HEK293 (cell line): ENCODE measurements at regions not wholly inside any gene's neighbourhood (a gene's known extent, or its start where the extent isn't known, plus 50 kb on each side); places are given as distances from the start of the nearest gene placed in this dataset.

Experiments
- CTCF ChIA-PET: fragments of 350-600 bp; formaldehyde crosslinking; extraction: SDS; loops from one replicate; lab custom pipeline; 2021; ENCODE audit warnings: antibody characterized with exemption; lab: Yijun Ruan, JAX
- POLR2A ChIA-PET: fragments of 300-600 bp; formaldehyde crosslinking; extraction: SDS; loops from one replicate; lab custom pipeline; 2020; ENCODE audit warnings: antibody characterized with exemption, inconsistent platforms; lab: Yijun Ruan, JAX
- H3K27ac ChIP-seq: fragments of 200-500 bp; sonication (Bioruptor generic); 2 replicates; pipeline ENCODE4 v1.5.1; 2014; ENCODE audit warnings: low read depth, low read length, control low read depth, inconsistent platforms; ENCODE audit errors: extremely low read depth
- H3K36me3 ChIP-seq, 2 experiments: fragments of 200-500 bp in 1 of 2; sonication (Bioruptor generic) in 1 of 2; 1 replicate in 1 of 2; 2 replicates in 1 of 2; pipeline ENCODE4 v1.5.1; 2014 to 2017; ENCODE audit warnings: inconsistent platforms in 2 of 2, low read length in 2 of 2; ENCODE audit not compliant: control insufficient read depth in 2 of 2, insufficient read depth in 1 of 2
- H3K4me1 ChIP-seq: fragments of 200-500 bp; sonication (Bioruptor generic); 2 replicates; pipeline ENCODE4 v1.5.1; 2014; ENCODE audit warnings: mild to moderate bottlenecking, low read length, inconsistent platforms; ENCODE audit not compliant: control insufficient read depth, insufficient read depth
- H3K4me3 ChIP-seq: 2 replicates; pipeline ENCODE4 v1.5.1; 2011; ENCODE audit warnings: low read depth, mild to moderate bottlenecking, control low read depth, low read length, moderate library complexity
- H3K9me3 ChIP-seq: fragments of 200-500 bp; sonication (Bioruptor generic); 2 replicates; pipeline ENCODE4 v1.5.1; 2014; ENCODE audit warnings: low read depth, low read length, inconsistent platforms; ENCODE audit not compliant: control insufficient read depth, insufficient read depth
- GLI2 ChIP-seq: fragments of 450-650 bp; formaldehyde crosslinking; IDR thresholded peaks from 2 replicates; pipeline ENCODE4; 2017; ENCODE audit warnings: missing biosample characterization, missing genetic modification characterization, low read depth, borderline replicate concordance
- SP3 ChIP-seq: fragments of 450-650 bp; formaldehyde crosslinking; IDR thresholded peaks from 2 replicates; pipeline ENCODE4 v1.5.1; 2016; ENCODE audit warnings: missing biosample characterization, missing genetic modification characterization
- YY1 ChIP-seq: fragments of 450-650 bp; formaldehyde crosslinking; IDR thresholded peaks from 2 replicates; pipeline ENCODE4 v1.5.1; 2018; ENCODE audit warnings: missing biosample characterization, missing genetic modification characterization
- ZBTB11 ChIP-seq: fragments of 450-650 bp; formaldehyde crosslinking; conservative IDR thresholded peaks from 2 replicates; pipeline ENCODE4 v1.5.1; 2016; ENCODE audit warnings: low read depth, missing biosample characterization, missing genetic modification characterization
- ZFP37 ChIP-seq: fragments of 450-650 bp; formaldehyde crosslinking; IDR thresholded peaks from 2 replicates; pipeline ENCODE4 v1.5.1; 2016; ENCODE audit warnings: missing biosample characterization, missing genetic modification characterization
- ZNF248 ChIP-seq: fragments of 450-650 bp; formaldehyde crosslinking; IDR thresholded peaks from 2 replicates; pipeline ENCODE4 v1.5.1; 2017; ENCODE audit warnings: missing biosample characterization, missing genetic modification characterization
- ZNF266 ChIP-seq: fragments of 450-650 bp; formaldehyde crosslinking; IDR thresholded peaks from 2 replicates; pipeline ENCODE4 v1.5.1; 2016; ENCODE audit warnings: missing biosample characterization, missing genetic modification characterization, low read depth
- ZNF311 ChIP-seq: fragments of 450-650 bp; formaldehyde crosslinking; IDR thresholded peaks from 2 replicates; pipeline ENCODE4 v1.5.1; 2017; ENCODE audit warnings: missing biosample characterization, missing genetic modification characterization, borderline replicate concordance
- ZNF341 ChIP-seq: fragments of 450-650 bp; formaldehyde crosslinking; IDR thresholded peaks from 2 replicates; pipeline ENCODE4; 2016; ENCODE audit warnings: low read depth, missing biosample characterization, missing genetic modification characterization
- ZNF426 ChIP-seq: fragments of 450-650 bp; formaldehyde crosslinking; IDR thresholded peaks from 2 replicates; pipeline ENCODE4 v1.5.1; 2017; ENCODE audit warnings: missing biosample characterization, missing genetic modification characterization, mild to moderate bottlenecking, inconsistent platforms, moderate library complexity
- ZNF530 ChIP-seq: fragments of 450-650 bp; formaldehyde crosslinking; IDR thresholded peaks from 2 replicates; pipeline ENCODE4 v1.5.1; 2016; ENCODE audit warnings: low read depth, missing biosample characterization, missing genetic modification characterization
- ZNF548 ChIP-seq: fragments of 450-650 bp; formaldehyde crosslinking; IDR thresholded peaks from 2 replicates; pipeline ENCODE4 v1.5.1; 2016; ENCODE audit warnings: missing biosample characterization, missing genetic modification characterization
- ZNF549 ChIP-seq: fragments of 450-650 bp; IDR thresholded peaks from 2 replicates; pipeline ENCODE4 v1.5.1; 2018; ENCODE audit warnings: missing biosample characterization, missing genetic modification characterization, mild to moderate bottlenecking, inconsistent platforms, moderate library complexity
- ZNF624 ChIP-seq: fragments of 450-650 bp; formaldehyde crosslinking; IDR thresholded peaks from 2 replicates; pipeline ENCODE4 v1.5.1; 2017; ENCODE audit warnings: missing biosample characterization, missing genetic modification characterization
- ZNF626 ChIP-seq: fragments of 450-650 bp; sonication (Bioruptor Pico); formaldehyde crosslinking; IDR thresholded peaks from 2 replicates; pipeline ENCODE4 v1.5.1; 2018; ENCODE audit warnings: missing biosample characterization, missing genetic modification characterization, inconsistent platforms
- ZNF677 ChIP-seq: fragments of 450-650 bp; IDR thresholded peaks from 2 replicates; pipeline ENCODE4 v1.5.0; 2018; ENCODE audit warnings: missing biosample characterization, mild to moderate bottlenecking, missing genetic modification characterization, moderate library complexity
- ZNF768 ChIP-seq: fragments of 450-650 bp; formaldehyde crosslinking; IDR thresholded peaks from 2 replicates; pipeline ENCODE4 v1.5.1; 2018; ENCODE audit warnings: missing biosample characterization, mild to moderate bottlenecking, missing genetic modification characterization
- ZXDB ChIP-seq: fragments of 450-650 bp; formaldehyde crosslinking; IDR thresholded peaks from 2 replicates; pipeline ENCODE4 v1.5.1; 2016; ENCODE audit warnings: missing biosample characterization, missing genetic modification characterization
- TF ChIP-seq, protein P1 (sequence below): fragments of 450-650 bp; formaldehyde crosslinking; IDR thresholded peaks from 2 replicates; pipeline ENCODE4 v1.5.0; 2017; ENCODE audit warnings: missing biosample characterization, missing genetic modification characterization, borderline replicate concordance
- TF ChIP-seq, protein P2 (sequence below): fragments of 450-650 bp; formaldehyde crosslinking; IDR thresholded peaks from 2 replicates; pipeline ENCODE4 v1.5.1; 2017; ENCODE audit warnings: missing biosample characterization, missing genetic modification characterization
- TF ChIP-seq, protein P3 (sequence below): fragments of 450-650 bp; formaldehyde crosslinking; IDR thresholded peaks from 2 replicates; pipeline ENCODE4 v1.5.1; 2017; ENCODE audit warnings: missing biosample characterization, missing genetic modification characterization
- TF ChIP-seq, protein P4 (sequence below): fragments of 450-650 bp; formaldehyde crosslinking; IDR thresholded peaks from 2 replicates; pipeline ENCODE4 v1.5.1; 2016; ENCODE audit warnings: missing biosample characterization, missing genetic modification characterization, borderline replicate concordance

DNA sequence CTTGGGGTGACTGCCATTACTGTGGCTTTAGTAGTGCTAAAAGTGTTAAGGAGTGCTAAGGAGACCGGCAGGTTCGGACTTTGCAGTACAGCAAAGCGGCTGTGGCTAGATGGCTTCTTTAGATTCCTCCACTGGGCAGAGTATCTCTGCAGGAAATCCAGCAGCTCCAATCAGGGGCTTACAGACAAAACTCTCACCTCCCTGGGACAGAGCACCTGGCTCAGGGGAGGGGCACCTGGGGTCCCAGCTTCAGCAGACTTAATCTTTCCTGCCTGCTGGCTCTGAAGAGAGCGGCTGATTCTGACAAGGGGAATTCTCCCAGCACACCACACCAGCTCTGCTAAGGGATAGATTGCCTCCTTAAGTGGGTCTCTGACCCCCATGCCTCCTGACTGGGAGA is 668.8 kb upstream of the TENM4 start:
- Histone ChIP-seq H3K27ac (no peak overlapping the region), H3K4me1 (no peaks in the 10 kb centered on the region), H3K9me3 (no peaks in the 10 kb centered on the region), H3K36me3 (no peaks in the 10 kb centered on the region), H3K4me3 (no peak overlapping the region)
- ChIA-PET CTCF (no interaction called here), POLR2A (no interaction called here)
- TF ChIP-seq ZNF426 (tag by site-specific recombination) (no peak), SP3 (no peak), ZNF626 (tag by site-specific recombination) (no peak)

GRCh38 chr11:80109031-80109430 is 668.2 kb upstream of the TENM4 start:
- ChIA-PET CTCF (no interaction called here), POLR2A (no interaction called here)
- no peaks in the 10 kb centered on the region for H3K9me3 ChIP-seq
- H3K36me3 ChIP-seq = no peaks in the 10 kb centered on the region
- no peak overlapping the region for H3K4me3 ChIP-seq
- H3K27ac ChIP-seq = no peak overlapping the region
- no peaks in the 10 kb centered on the region for H3K4me1 ChIP-seq
- TF ChIP-seq, protein P1, sequence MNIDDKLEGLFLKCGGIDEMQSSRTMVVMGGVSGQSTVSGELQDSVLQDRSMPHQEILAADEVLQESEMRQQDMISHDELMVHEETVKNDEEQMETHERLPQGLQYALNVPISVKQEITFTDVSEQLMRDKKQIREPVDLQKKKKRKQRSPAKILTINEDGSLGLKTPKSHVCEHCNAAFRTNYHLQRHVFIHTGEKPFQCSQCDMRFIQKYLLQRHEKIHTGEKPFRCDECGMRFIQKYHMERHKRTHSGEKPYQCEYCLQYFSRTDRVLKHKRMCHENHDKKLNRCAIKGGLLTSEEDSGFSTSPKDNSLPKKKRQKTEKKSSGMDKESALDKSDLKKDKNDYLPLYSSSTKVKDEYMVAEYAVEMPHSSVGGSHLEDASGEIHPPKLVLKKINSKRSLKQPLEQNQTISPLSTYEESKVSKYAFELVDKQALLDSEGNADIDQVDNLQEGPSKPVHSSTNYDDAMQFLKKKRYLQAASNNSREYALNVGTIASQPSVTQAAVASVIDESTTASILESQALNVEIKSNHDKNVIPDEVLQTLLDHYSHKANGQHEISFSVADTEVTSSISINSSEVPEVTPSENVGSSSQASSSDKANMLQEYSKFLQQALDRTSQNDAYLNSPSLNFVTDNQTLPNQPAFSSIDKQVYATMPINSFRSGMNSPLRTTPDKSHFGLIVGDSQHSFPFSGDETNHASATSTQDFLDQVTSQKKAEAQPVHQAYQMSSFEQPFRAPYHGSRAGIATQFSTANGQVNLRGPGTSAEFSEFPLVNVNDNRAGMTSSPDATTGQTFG (tag by site-specific recombination) = no peak
- TF ChIP-seq ZNF624 (tag by site-specific recombination) = no peak
- no peak for TF ChIP-seq ZNF341
- no peak for TF ChIP-seq ZXDB (tag by site-specific recombination)
- no peak for TF ChIP-seq ZNF677 (tag by site-specific recombination)
- no peak for TF ChIP-seq ZNF549 (tag by site-specific recombination)
- no peak for TF ChIP-seq YY1 (tag by site-specific recombination)
- TF ChIP-seq ZNF311 = no peak
- TF ChIP-seq ZNF530 (tag by site-specific recombination) = no peak
- TF ChIP-seq, protein P2, sequence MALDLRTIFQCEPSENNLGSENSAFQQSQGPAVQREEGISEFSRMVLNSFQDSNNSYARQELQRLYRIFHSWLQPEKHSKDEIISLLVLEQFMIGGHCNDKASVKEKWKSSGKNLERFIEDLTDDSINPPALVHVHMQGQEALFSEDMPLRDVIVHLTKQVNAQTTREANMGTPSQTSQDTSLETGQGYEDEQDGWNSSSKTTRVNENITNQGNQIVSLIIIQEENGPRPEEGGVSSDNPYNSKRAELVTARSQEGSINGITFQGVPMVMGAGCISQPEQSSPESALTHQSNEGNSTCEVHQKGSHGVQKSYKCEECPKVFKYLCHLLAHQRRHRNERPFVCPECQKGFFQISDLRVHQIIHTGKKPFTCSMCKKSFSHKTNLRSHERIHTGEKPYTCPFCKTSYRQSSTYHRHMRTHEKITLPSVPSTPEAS = no peak
- TF ChIP-seq GLI2 (tag by site-specific recombination) = no peak
- TF ChIP-seq, protein P3, sequence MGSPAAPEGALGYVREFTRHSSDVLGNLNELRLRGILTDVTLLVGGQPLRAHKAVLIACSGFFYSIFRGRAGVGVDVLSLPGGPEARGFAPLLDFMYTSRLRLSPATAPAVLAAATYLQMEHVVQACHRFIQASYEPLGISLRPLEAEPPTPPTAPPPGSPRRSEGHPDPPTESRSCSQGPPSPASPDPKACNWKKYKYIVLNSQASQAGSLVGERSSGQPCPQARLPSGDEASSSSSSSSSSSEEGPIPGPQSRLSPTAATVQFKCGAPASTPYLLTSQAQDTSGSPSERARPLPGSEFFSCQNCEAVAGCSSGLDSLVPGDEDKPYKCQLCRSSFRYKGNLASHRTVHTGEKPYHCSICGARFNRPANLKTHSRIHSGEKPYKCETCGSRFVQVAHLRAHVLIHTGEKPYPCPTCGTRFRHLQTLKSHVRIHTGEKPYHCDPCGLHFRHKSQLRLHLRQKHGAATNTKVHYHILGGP (tag by site-specific recombination) = no peak
- TF ChIP-seq ZNF768 (tag by site-specific recombination) = no peak
- TF ChIP-seq ZBTB11 (tag by site-specific recombination) = no peak
- no peak for TF ChIP-seq ZFP37 (tag by site-specific recombination)
- TF ChIP-seq, protein P4, sequence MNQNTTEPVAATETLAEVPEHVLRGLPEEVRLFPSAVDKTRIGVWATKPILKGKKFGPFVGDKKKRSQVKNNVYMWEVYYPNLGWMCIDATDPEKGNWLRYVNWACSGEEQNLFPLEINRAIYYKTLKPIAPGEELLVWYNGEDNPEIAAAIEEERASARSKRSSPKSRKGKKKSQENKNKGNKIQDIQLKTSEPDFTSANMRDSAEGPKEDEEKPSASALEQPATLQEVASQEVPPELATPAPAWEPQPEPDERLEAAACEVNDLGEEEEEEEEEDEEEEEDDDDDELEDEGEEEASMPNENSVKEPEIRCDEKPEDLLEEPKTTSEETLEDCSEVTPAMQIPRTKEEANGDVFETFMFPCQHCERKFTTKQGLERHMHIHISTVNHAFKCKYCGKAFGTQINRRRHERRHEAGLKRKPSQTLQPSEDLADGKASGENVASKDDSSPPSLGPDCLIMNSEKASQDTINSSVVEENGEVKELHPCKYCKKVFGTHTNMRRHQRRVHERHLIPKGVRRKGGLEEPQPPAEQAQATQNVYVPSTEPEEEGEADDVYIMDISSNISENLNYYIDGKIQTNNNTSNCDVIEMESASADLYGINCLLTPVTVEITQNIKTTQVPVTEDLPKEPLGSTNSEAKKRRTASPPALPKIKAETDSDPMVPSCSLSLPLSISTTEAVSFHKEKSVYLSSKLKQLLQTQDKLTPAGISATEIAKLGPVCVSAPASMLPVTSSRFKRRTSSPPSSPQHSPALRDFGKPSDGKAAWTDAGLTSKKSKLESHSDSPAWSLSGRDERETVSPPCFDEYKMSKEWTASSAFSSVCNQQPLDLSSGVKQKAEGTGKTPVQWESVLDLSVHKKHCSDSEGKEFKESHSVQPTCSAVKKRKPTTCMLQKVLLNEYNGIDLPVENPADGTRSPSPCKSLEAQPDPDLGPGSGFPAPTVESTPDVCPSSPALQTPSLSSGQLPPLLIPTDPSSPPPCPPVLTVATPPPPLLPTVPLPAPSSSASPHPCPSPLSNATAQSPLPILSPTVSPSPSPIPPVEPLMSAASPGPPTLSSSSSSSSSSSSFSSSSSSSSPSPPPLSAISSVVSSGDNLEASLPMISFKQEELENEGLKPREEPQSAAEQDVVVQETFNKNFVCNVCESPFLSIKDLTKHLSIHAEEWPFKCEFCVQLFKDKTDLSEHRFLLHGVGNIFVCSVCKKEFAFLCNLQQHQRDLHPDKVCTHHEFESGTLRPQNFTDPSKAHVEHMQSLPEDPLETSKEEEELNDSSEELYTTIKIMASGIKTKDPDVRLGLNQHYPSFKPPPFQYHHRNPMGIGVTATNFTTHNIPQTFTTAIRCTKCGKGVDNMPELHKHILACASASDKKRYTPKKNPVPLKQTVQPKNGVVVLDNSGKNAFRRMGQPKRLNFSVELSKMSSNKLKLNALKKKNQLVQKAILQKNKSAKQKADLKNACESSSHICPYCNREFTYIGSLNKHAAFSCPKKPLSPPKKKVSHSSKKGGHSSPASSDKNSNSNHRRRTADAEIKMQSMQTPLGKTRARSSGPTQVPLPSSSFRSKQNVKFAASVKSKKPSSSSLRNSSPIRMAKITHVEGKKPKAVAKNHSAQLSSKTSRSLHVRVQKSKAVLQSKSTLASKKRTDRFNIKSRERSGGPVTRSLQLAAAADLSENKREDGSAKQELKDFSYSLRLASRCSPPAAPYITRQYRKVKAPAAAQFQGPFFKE = no peak
- no peak for TF ChIP-seq ZNF266 (tag by site-specific recombination)
- no peak for TF ChIP-seq ZNF548 (tag by site-specific recombination)
- TF ChIP-seq ZNF248 = no peak
- TF ChIP-seq, all 188 proteins: peak for 0
